ENCODE measurements at regions not wholly inside any gene's neighbourhood (a gene's known extent, or its start where the extent isn't known, plus 50 kb on each side); places are given as distances from the start of the nearest gene placed in this dataset.
A peak's percentile ranks its signal among the peaks of the same experiment; 100 is the strongest.
"Not testable (repeated sequence)": the region's sequence is repeated elsewhere in the genome, so short reads cannot be mapped to it uniquely, and the experiment has no call there.

- DNase-seq (no peak), ATAC-seq (no peak)
- intact Hi-C loops (cut with DNase I, micrococcal nuclease) = no loop called here
Measured at GRCh38 chr20:17825960-17826843, 126.4 kb downstream of the BANF2 start.

DNA sequence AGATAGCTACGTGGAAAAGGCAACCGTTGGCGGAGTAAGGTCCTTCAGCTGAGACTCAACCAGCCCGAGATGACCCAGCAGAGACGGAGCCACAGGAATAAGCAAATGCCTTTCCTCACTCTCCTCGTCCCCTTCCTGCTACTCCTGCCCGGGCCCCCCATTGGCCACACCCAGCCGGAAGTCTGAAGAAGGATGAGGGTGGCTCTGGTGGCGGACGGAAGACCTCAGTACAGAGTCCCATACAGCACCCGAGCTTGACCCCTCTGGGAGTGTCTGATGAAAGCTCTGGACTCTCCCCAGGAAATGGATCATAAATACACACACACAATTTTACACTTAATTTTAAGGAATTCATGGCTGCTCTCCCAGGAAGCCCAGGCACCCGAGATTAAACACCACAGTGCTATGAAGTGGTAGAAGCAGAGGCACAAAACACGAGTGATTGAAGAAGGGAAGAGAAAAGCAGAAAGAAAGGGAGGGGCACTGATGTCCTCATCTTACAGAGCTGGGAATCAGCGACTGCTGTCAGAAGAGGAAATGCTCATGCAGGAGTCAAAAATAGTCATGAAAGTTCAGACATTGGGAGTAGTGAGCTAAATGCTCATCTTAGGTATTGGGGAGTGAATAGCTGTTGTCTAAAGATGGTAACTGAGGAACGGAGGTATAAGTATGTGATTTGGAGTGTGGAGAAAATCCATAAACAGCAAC, 125.6 kb downstream of the BANF2 start:
- DNase-seq = no peak
- intact Hi-C loops (cut with DNase I, micrococcal nuclease) = no loop called here
- ATAC-seq = no peak

- DNase-seq (no peak), ATAC-seq (no peak)
- intact Hi-C loops (cut with DNase I, micrococcal nuclease) = no loop called here
Measured at GRCh38 chr20:17824676-17825251, 125.0 kb downstream of the BANF2 start.

DNA sequence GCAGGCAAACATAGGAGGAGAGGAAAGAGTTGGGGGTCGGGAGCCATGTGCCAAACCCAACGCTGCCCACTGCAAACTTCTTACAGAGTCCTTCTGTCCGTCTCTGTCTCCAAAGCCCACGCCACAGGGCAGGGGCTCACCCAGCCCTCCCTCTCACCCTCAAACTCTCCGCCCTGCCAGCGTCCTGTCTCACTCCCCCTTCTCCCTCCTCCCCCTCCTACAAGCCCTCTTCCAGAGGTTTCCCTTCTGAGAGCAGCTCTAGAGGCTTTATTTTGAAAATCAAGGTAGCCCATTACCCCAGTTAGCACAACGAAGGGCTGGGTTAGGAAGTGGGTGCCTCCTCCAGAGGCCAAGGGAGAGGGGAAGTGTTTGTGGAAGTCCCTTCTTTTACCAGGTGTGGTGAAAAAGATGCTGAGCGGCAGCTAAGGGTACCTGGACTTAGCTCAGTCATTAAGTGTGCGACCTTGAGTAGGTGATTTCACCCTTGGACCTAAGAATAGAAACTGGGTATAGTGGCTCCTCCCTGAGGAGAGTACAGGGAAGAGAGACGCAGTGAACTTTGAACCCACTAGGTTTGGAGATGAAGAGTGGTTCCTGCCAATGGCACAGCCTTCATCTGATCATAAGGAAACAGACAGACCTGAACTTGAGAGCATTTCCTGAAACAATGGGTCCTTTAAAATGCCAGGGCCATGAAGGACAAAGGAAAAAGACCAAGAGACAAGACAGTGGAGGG, 123.8 kb downstream of the BANF2 start:
- ATAC-seq (peak; percentile 84), DNase-seq (peak in 1 of 2 donors; percentile 61)
- intact Hi-C loops (cut with DNase I, micrococcal nuclease) = no loop called here

GRCh38 chr20:17822540-17823408, 123.0 kb downstream of the BANF2 start:
- DNase-seq = no peak
- ATAC-seq = no peak
- intact Hi-C loops (cut with DNase I, micrococcal nuclease) = no loop called here

- ATAC-seq (peak; percentile 76), DNase-seq (peak; percentile 57 to 85)
- intact Hi-C loops (cut with DNase I, micrococcal nuclease) = no loop called here
Measured at GRCh38 chr20:17822039-17822438, 122.3 kb downstream of the BANF2 start.

DNA sequence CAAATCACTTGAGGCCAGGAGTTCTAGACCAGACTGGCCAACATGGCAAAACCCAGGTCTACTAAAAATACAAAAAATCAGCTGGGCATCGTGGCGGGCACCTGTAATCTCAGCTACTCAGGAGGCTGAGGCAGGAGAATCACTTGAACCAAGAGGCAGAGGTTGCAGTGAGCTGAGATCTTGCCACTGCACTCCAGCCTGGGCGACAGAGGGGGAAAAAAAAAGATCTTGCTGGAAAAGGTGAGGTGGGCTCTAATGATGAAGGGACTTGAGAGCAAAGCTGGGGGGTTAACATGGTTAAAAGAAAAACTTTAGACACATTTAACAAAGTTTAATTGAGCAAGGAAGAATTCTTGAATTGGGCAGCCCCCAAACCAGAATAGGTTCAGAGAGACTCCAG, 121.8 kb downstream of the BANF2 start:
- intact Hi-C loops (cut with DNase I, micrococcal nuclease); DNase-seq; ATAC-seq: not testable (repeated sequence)

DNA sequence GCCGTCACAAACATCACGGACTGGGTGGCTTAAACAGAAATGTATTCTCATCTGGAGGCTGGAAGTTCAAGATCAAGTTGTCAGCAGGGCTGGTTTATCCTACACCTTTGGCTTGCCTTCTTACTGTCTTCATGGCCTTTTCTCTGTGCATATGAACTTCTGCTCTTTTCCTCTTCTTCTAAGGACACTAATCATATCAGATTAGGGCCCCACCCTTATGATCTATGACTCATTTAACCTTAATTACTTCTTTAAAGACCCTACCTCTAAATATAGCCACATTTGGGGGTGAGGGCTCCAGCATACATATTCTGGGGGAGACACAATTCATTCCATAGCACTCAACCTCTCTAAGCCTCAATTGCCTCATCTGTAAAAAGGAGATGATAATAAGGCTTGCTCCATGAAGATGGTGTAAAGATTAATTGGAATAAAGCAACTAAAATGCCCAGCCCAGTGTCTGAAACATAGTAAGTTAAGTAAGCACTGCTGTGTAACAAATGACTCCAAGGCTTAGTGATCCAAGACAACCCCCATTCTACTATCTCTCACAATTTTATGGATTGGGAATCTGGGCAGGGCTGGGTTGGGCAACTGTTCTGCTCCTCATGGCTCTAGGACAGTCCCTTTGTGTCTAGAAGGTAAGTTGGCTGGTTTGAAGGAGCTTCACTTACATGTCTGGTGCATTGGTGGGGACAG, 119.8 kb downstream of the BANF2 start:
- ATAC-seq (no peak), DNase-seq (no peak)
- intact Hi-C loops (cut with DNase I, micrococcal nuclease) = no loop called here

DNA sequence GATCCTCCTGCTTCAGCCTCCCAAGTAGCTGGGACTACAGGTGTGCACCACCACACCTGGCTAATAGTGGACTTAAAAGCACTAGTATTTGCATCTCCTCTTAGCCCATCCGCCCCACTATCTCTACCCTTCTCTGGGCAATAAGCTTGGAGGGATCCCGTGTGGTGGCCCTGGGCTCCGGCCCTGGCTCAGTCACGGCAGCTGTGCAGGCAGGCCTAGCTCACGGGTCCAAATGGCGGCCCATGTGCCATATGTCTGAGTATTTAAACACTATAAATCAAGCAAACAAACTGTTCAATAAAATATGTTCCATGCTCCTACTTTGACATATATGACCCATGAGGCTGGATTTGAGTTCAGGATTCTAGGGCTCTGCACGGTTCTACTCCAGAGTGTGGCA, 118.4 kb downstream of the BANF2 start:
- intact Hi-C loops (cut with DNase I, micrococcal nuclease) = no loop called here
- ATAC-seq = peak; percentile 44
- DNase-seq = peak in 1 of 2 donors; percentile 49

- DNase-seq (no peak), ATAC-seq (no peak)
- intact Hi-C loops (cut with DNase I, micrococcal nuclease) = no loop called here
Measured at GRCh38 chr20:17816804-17817587, 117.2 kb downstream of the BANF2 start.

GRCh38 chr20:17811628-17811965, 111.8 kb downstream of the BANF2 start:
- DNase-seq (no peak), ATAC-seq (no peak)
- intact Hi-C loops (cut with DNase I, micrococcal nuclease) = no loop called here

GRCh38 chr20:17810847-17811627, 111.3 kb downstream of the BANF2 start:
- intact Hi-C loops (cut with DNase I, micrococcal nuclease) = no loop called here
- DNase-seq (no peak), ATAC-seq (no peak)

DNA sequence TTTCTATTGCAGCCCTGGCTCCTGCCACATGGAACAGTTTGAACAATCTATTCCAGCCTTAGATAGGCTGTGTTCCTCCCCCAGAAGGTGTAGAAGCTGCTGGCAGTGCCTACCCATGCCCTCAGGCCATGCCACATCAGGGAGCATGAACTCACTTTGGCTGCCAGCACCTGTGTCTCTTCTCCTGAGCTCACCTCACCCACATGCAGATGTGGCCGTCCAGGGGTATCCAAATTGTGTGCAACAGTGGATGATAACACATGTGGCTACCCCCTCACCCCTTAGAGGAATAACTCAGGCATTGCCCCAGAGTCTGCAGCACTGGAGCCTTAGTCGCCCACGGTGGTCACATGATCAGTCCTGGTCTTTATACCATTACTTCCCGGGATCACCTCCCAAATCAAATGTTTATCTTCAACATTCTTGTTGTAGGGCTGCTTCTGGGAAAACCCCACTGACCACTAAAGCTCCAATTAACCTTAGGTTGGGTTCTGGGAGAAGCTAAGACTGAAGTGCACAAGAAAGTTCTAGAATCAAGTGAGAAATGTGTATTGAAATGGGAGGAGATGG, 110.4 kb downstream of the BANF2 start:
- intact Hi-C loops (cut with DNase I, micrococcal nuclease) = no loop called here
- DNase-seq = no peak
- peak; percentile 87 for ATAC-seq

- intact Hi-C loops (cut with DNase I, micrococcal nuclease) = no loop called here
- DNase-seq (no peak), ATAC-seq (peak; percentile 44)
Measured at GRCh38 chr20:17809362-17810061, 109.7 kb downstream of the BANF2 start.

DNA sequence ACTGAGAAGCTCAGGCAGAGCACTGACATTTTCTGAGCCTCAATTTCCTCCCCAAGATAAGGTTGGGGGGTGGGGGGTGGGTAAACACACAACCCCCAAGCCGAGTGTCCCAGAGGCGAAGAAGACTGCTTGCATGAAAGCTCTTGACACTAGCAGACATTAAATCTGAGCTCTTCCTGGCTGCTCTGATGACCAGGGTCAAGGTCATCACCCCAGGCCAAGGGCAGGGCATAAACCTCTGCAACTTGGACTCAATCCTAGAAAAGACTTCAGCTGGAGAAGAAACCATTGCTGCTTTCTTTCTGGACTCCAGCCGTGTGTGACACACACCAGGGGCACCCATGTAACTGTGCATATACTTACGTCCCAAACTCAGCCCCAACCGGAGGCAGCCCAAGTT, 109.0 kb downstream of the BANF2 start:
- DNase-seq (no peak), ATAC-seq (no peak)
- intact Hi-C loops (cut with DNase I, micrococcal nuclease) = no loop called here

DNA sequence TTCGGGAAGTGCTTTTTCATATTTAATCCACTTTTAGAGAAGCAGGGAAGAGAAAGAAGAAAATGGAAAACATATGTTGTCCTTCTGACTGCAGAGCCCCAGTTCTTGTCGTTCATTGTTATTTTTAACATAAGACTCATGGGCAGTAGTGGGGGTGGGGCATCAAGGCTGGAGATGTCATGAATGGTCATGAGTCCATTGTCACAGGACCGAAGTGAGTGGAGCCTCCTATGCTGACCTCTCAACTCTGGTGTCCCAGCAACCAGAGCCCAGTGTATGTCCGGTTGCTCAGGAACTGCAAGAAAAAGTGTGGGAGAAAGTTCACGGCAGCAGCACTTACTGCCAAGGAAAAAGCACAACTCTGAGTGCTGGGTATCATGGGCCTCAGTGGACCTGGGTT, 108.6 kb downstream of the BANF2 start:
- DNase-seq (no peak), ATAC-seq (no peak)
- intact Hi-C loops (cut with DNase I, micrococcal nuclease) = no loop called here

All from left colon (tissue), 2 donors.